Right lobe of liver (tissue), 6 donors: ENCODE measurements at regions not wholly inside any gene's neighbourhood (a gene's known extent, or its start where the extent isn't known, plus 50 kb on each side); places are given as distances from the start of the nearest gene placed in this dataset.
A peak's percentile ranks its signal among the peaks of the same experiment; 100 is the strongest.

Experiments
- ATAC-seq, 4 donors: fragments of 200-7000 bp; cut with Tn5 transposase; one replicate each; pipeline ENCODE4 v1.9.1; 2020; ENCODE audit warnings: mild to moderate bottlenecking in 4 of 4, moderate library complexity in 4 of 4
- DNase-seq, 3 donors: peaks; one replicate each; pipeline ENCODE4 v3.0.0-alpha.2; 2020
- H3K27ac ChIP-seq, 3 donors: fragments of 200-600 bp; one replicate each; pipeline ENCODE4 v1.8.0; 2022
- H3K27me3 ChIP-seq, 2 donors: fragments of 200-600 bp; one replicate each; pipeline ENCODE4 v1.8.0; 2022
- H3K36me3 ChIP-seq, 4 donors: fragments of 200-600 bp; sonication (generic) in 1 of 4; one replicate each; pipeline versions ENCODE4 v1.5.1 to v1.8.0; 2017 to 2022; ENCODE audit warnings: control low read depth in 1 of 4
- H3K4me1 ChIP-seq, 4 donors: fragments of 200-600 bp; sonication (generic) in 1 of 4; one replicate each; pipeline versions ENCODE4 v1.5.1 to v1.8.0; 2017 to 2022; ENCODE audit warnings: control low read depth in 1 of 4
- H3K4me3 ChIP-seq, 3 donors: fragments of 200-600 bp; one replicate each; pipeline ENCODE4 v1.8.0; 2022
- H3K9me3 ChIP-seq, 4 donors: fragments of 200-600 bp; sonication (generic) in 1 of 4; one replicate each; pipeline versions ENCODE4 v1.5.1 to v1.8.0; 2017 to 2022; ENCODE audit warnings: control low read depth in 1 of 4
- POLR2A ChIP-seq: fragments of 450-650 bp; IDR thresholded peaks from one replicate; pipeline ENCODE4 v1.6.1; 2017; ENCODE audit warnings: antibody characterized with exemption, mild to moderate bottlenecking
- WGBS: methylation state at CpG from one replicate; pipeline ENCODE4 v1.1.6; 2018; ENCODE audit warnings: low coverage, low lambda C conversion rate; ENCODE audit not compliant: insufficient coverage; ENCODE audit errors: missing lambda C conversion rate; 5-methylcytosine and 5-hydroxymethylcytosine counted together
- intact Hi-C, 2 donors: fragments of 100-400 bp; cut with DNase I; formaldehyde crosslinking; loops; one replicate each; pipeline versions ENCODE4 v1.11.2 to v1.14.1; 2022
- TF ChIP-seq, protein P1 (sequence below), 4 donors: fragments of 200-600 bp in 3 of 4; fragments of 450-650 bp in 1 of 4; IDR thresholded peaks; one replicate each; pipeline versions ENCODE4 v1.5.1 to v1.8.0; 2016 to 2022; ENCODE audit warnings: antibody characterized with exemption in 4 of 4, mild to moderate bottlenecking in 2 of 4
- donor health status: DM: no; HTN: yes; CAD: no.
- donor health status: DM: no; HTN: no; CAD: no.
- donor health status: DM: no; HTN: no; CAD: no.
- donor health status: DM: no; HTN: yes; CAD: no.
- donor health status: DM: no; HTN: yes; CAD: no.

DNA sequence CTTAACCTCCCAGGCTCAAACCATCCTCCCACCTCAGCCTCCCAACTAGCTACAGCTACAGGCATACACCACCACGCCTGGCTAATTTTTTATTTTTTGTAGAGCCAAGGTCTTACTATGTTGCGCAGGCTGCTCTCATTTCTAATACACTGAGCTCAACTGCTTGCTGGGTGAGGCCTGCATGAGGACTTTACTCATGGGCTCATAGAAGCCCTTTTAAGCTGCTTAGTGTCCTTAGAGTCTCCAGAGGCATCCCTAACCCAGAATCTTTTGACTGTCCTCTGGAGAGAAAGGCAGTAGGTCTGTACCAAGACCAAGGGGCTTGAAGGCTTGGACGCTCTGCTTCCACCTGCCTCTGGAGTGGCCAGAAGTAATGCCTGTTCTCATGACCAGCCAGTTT, 141.6 kb downstream of the TM9SF2 start:
- WGBS, result 100% methylated on average over 2 of the region's 3 CpGs

DNA sequence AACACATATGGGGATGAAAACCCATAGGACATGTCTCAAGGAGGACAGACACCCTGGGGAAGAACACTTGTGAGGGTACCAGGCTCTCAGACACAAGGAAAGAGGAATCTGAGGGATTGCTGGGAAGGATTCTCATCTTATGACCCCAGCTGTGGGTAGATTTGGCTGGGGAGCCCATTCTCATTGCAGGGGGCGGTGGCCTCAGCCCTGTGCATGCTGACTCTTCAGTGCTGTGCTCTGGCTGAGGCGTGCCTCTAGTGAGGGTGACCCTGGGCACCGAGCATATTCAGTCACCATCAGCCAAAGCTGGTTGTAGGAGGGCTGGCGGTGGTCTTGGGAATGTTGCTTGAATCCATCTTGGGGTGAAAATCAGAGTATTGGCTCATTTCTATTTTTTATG, 140.7 kb downstream of the TM9SF2 start:
- Histone ChIP-seq H3K27ac (no peak overlapping the region), H3K27me3 (no peaks in the 10 kb centered on the region), H3K4me3 (no peak overlapping the region), H3K4me1 (no peaks in the 10 kb centered on the region), H3K9me3 (no peaks in the 10 kb centered on the region), H3K36me3 (no peaks in the 10 kb centered on the region)
- DNase-seq (no peak), ATAC-seq (peak in 1 of 4 donors; percentile 22)
- intact Hi-C loops, result no loop called here
- TF ChIP-seq, protein P1, sequence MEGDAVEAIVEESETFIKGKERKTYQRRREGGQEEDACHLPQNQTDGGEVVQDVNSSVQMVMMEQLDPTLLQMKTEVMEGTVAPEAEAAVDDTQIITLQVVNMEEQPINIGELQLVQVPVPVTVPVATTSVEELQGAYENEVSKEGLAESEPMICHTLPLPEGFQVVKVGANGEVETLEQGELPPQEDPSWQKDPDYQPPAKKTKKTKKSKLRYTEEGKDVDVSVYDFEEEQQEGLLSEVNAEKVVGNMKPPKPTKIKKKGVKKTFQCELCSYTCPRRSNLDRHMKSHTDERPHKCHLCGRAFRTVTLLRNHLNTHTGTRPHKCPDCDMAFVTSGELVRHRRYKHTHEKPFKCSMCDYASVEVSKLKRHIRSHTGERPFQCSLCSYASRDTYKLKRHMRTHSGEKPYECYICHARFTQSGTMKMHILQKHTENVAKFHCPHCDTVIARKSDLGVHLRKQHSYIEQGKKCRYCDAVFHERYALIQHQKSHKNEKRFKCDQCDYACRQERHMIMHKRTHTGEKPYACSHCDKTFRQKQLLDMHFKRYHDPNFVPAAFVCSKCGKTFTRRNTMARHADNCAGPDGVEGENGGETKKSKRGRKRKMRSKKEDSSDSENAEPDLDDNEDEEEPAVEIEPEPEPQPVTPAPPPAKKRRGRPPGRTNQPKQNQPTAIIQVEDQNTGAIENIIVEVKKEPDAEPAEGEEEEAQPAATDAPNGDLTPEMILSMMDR (IDR thresholded peaks at IDR 0.05), result no peak
- 100% methylated on average over 1 of the region's 4 CpGs for WGBS

More for the DNA sequence above, 141.6 kb downstream of the TM9SF2 start:
- DNase-seq (no peak), ATAC-seq (peak in 1 of 4 donors; percentile 20)
- TF ChIP-seq POLR2A, result no peak
- TF ChIP-seq, protein P1 (IDR thresholded peaks at IDR 0.05), result no peak
- Histone ChIP-seq H3K27me3 (no peaks in the 10 kb centered on the region), H3K36me3 (no peaks in the 10 kb centered on the region), H3K9me3 (no peaks in the 10 kb centered on the region), H3K27ac (no peak overlapping the region), H3K4me1 (no peaks in the 10 kb centered on the region), H3K4me3 (no peak overlapping the region)
- intact Hi-C loops, result no loop called here

DNA sequence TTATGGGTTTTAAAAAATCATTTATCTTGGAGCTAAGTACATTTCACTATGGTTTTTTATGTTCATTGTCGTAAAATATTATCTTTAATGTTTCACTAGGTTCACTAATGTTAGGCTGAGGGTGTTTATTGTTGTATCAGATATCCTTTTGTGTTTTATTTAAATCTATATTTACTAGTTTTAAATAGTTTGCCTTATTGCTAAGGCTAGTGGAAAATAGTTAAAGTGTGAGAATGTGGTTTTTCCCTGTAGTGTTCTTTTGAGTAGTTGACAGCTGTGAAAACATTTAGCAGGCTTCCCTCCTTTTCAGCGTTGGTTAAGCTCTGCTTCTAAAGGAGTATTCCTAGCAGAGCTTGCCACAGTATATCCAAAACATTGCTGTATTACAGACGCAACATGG, 139.0 kb downstream of the TM9SF2 start:
- H3K27ac ChIP-seq, result no peak overlapping the region
- H3K4me1 ChIP-seq, result no peaks in the 10 kb centered on the region
- H3K36me3 ChIP-seq, result no peaks in the 10 kb centered on the region
- intact Hi-C loops, result no loop called here
- no peaks in the 10 kb centered on the region for H3K27me3 ChIP-seq
- no peaks in the 10 kb centered on the region for H3K9me3 ChIP-seq
- DNase-seq (no peak), ATAC-seq (no peak)
- H3K4me3 ChIP-seq, result no peak overlapping the region
- TF ChIP-seq POLR2A, result no peak
- TF ChIP-seq, protein P1 (IDR thresholded peaks at IDR 0.05), result no peak
- 83% methylated on average over 3 of the region's 3 CpGs for WGBS

DNA sequence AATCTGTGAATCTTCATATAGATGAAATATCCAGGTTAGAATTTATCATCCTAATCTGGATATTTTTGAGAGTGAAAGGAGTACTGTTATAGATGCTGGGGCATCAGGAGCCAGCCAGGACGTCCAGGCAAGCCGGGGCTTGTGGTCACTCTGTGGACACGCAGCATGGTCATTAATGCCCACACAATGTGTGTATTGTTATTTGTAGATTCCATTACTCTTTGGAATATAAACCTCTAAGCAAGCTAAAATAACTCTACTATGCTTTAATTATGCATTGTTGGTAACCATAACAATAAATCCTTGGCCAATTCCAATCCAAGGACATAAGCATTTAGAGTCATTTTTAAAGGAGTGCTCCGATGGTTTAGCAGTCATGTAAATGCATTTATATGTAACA, 137.9 kb downstream of the TM9SF2 start:
- Histone ChIP-seq H3K27me3 (no peaks in the 10 kb centered on the region), H3K9me3 (no peaks in the 10 kb centered on the region), H3K27ac (no peak overlapping the region), H3K4me1 (no peaks in the 10 kb centered on the region), H3K36me3 (no peaks in the 10 kb centered on the region), H3K4me3 (no peak overlapping the region)
- DNase-seq (no peak), ATAC-seq (no peak)
- 92% methylated on average over 4 of the region's 4 CpGs for WGBS
- TF ChIP-seq POLR2A, result no peak
- TF ChIP-seq, protein P1 (IDR thresholded peaks at IDR 0.05), result no peak
- intact Hi-C loops, result no loop called here

DNA sequence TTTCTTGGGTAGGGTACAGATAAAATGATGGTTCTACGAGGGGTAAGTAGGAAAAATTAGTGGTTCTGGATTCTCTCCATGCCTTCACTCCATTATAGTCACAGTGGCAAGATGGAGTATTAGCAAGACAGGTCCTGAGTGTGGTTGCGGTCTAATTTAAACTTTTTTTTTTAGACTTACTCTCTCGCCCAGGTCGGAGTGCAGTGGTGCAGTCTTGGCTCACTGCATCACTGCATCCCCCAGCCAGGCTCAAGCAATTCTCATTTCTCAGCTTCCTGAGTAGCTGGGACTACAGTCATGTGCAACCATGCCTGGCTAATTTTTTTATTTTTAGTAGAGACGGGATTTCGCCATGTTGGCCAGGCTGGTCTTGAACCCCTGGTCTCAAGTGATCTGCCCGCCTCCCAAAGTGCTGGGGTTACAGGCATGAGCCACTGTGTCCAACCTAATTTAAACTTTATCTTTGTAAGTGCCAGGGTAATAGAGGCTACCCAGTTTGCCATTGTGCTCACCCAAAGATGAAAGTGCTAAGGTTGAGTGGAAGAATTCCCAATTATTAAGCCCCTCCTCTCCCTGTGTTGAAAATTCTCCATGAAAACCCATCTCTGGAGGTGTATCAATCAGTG, 135.6 kb downstream of the TM9SF2 start:
- H3K27ac ChIP-seq, result no peak overlapping the region
- H3K9me3 ChIP-seq, result no peaks in the 10 kb centered on the region
- intact Hi-C loops, result no loop called here
- H3K27me3 ChIP-seq, result no peaks in the 10 kb centered on the region
- H3K4me1 ChIP-seq, result no peaks in the 10 kb centered on the region
- WGBS, result 89% methylated on average over 7 of the region's 7 CpGs
- DNase-seq (no peak), ATAC-seq (no peak)
- no peak for TF ChIP-seq POLR2A
- TF ChIP-seq, protein P1 (IDR thresholded peaks at IDR 0.05), result no peak
- no peak overlapping the region for H3K4me3 ChIP-seq
- no peaks in the 10 kb centered on the region for H3K36me3 ChIP-seq
